HK-2 (cell line): ENCODE measurements at regions not wholly inside any gene's neighbourhood (a gene's known extent, or its start where the extent isn't known, plus 50 kb on each side); places are given as distances from the start of the nearest gene placed in this dataset.
"Not testable (repeated sequence)": the region's sequence is repeated elsewhere in the genome, so short reads cannot be mapped to it uniquely, and the experiment has no call there.

ENCODE experiments used
- DNase-seq: peaks from one replicate; pipeline ENCODE4 v3.0.0-alpha.2; 2018; ENCODE audit not compliant: unreplicated experiment

DNA sequence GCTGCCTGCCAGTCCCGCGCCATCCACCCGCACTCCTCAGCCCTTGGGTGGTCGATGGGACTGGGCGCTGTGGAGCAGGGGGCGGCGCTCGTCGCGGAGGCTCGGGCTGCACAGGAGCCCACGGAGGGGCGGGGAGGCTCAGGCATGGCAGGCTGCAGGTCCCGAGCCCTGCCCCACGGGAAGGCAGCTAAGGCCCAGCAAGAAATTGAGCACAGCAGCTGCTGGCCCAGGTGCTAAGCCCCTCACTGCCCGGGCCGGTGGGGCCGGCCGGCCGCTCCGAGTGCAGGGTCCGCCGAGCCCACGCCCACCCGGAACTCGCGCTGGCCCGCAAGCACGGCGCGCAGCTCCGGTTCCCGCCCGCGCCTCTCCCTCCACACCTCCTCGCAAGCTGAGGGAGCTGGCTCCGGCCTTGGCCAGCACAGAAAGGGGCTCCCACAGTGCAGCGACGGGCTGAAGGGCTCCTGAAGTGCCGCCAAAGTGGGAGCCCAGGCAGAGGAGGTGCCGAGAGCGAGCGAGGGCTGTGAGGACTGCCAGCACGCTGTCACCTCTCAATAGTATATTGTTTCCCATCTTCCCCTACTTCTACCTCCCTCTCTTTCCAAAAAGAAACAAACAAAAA lies 219.6 kb downstream of the BAMBI start:
- DNase-seq: not testable (repeated sequence)

GRCh38 chr10:28897617-28898464 lies 220.5 kb downstream of the BAMBI start:
- DNase-seq: no peak

DNA sequence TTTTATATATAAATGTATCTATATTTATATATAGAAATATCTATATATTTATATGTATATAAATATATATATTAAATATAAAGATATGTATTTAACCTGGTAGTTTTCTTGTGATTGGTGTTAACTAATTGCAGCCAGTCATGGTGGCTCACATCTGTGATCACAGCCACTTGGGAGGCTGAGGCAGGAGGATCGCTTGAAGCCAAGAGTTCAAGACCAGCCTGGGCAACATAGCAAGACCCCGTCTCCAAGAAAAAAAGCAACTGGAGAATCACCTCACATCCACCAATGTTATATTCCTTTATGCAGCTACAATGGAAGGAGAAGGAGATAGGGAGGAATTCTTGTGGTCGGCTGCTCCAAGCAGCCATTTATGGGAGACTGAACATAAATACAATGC lies 224.9 kb downstream of the BAMBI start:
- no peak for DNase-seq

GRCh38 chr10:28903063-28903462 lies 225.7 kb downstream of the BAMBI start:
- DNase-seq: no peak

GRCh38 chr10:28903736-28904135 lies 226.4 kb downstream of the BAMBI start:
- DNase-seq: no peak

DNA sequence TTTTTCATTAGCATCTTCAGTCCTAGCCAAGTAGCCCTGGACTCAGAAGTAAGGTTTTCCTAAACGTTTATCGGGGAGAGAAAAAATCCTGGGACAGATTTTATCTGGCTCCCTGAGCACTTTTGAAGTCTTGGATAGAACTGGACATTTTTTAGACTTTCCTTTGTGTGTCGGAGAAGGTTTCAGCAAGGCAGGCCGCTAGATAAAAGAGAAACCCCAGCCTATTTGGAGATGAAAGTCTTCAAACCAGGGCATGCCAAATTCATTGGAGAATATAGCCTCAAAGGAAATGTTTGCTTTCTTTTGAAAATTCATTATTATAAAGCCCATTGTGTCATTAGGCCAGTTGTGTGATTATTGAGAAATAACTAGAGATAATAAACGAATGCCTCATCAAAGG lies 228.1 kb downstream of the BAMBI start:
- no peak for DNase-seq

DNA sequence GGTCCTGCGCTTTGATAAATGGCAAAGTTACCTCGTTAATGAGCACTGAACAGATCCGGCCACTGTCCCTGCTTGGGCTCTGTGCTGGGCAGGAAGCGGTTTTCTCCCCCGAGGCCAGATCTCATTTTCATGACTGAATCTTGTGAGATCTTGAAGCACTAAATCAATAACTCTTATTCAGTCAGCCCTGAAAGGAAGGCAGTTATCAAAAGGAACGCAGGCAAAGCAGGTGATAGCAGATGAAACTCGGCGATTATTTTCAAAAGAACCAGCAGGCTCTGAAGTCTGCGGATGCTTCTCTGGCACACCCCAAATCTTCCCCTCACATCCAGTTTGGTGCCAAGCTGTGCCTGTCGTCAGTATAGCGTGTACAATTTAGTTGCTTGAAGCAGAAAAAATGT lies 228.7 kb downstream of the BAMBI start:
- no peak for DNase-seq

GRCh38 chr10:28906415-28906814 lies 229.1 kb downstream of the BAMBI start:
- no peak for DNase-seq

DNA sequence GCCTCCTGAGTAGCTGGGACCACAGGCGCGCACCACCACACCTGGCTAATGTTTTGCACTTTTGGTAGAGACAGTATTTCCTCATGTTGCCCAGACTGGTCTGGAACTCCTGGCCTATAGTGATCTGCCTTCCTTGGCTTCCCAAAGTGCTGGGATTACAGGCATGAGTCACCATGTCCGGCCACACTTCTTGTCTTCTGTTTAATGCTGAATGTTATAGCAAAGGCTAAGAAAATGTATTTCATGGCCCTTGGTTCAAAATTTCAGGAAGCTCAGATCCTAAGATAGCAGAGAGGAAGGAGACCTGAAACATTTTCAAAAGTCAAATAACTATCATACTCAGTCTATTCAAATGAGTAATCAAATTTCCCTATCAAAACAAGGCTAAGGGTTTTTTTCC lies 229.6 kb downstream of the BAMBI start:
- no peak for DNase-seq

- no peak for DNase-seq
Observed at GRCh38 chr10:28909875-28910274, 232.6 kb downstream of the BAMBI start.

- DNase-seq: no peak
Observed at GRCh38 chr10:28910956-28911355, 233.6 kb downstream of the BAMBI start.

DNA sequence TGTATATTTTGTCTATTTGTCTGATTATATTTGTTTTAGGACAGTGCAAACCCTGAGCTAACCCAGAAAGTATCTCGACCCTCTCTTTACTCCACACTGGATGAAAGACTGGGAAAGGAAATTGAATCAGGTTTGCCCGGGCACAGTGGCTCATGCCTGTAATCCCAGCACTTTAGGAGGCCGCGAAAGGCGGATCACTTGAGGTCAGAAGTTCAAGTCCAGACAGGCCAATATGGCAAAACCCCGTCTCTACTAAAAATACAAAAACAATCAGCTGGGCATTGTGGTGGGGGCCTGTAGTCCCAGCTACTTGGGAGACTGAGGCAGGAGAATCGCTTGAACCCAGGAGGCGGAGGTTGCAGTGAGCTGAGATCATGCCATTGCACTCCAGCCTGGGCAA lies 234.2 kb downstream of the BAMBI start:
- not testable (repeated sequence) for DNase-seq

DNA sequence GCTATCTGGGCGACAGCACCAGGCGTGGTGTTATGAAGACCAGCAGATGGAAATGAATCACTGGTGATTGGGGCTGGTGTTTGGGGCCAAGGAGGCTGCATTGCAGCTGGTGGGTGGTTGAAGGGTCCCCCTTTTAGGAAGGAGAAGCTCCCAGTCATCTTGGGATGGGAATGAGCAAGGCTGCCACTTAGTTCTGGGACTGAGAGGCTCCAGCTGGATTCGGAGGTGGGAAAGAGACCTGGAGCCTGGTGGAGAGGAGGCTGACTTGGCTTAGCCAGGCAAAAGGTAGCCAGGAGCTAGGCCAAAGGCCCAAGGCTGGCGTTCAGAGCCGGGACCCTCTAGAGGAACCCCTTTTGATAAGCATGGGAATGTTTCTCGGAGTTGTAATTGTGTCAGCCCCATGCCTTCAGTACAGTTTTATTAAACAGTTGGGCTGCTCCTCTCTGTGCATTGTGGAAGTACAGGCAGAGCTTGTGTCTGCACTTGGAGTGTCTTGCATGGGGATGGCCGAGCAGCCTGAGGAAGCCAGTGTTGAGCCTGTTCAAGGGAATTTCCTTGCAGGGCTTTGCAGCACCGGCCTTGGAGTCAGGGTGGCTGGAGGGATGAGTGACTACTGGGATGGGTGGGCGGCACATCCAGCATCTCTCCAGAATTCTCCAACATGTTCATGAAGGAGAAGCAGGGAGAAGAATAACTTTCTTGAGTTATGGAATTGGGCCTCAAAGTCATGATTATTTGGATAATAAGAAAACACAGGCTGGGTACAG lies 234.9 kb downstream of the BAMBI start:
- DNase-seq: no peak

DNA sequence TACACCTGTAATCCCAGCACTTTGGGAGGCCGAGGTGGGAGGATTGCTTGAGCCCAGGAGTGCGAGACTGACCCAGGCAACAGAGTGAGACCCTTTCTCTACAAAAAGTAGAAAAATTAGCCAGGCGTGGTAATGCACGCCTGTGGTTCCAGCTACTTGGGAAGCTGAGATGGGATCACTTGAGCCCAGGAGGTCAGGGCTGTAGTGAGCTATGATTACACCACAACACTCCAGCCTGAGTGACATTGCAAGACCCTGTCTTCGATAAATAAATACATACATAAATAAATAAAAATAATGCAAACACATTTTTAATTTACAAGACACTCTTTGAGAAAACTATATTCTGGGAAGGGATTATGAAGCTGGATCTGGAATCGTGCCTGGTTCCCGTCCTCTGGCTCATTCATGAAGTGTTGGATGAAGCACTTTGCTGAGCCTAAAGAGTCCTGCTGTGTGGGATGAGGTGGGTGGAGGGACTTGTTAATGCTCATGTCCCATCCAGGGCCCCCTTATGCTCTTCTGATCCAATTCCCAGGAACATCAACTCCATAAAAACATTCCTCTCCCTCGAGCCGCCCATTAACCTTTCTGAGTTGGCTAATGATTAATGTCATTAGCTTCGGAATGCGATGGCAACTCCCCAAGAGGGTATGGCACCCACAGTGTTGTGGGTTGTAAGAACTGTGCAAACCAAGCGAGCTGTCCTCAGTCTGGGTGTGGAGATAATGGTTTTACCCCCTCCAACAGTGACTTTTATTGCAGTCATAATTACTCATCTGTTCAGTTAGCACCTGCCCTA lies 236.3 kb downstream of the BAMBI start:
- DNase-seq: peak; percentile 36

- no peak for DNase-seq
Observed at GRCh38 chr10:28914701-28915100, 237.4 kb downstream of the BAMBI start.

- no peak for DNase-seq
Observed at GRCh38 chr10:28915989-28916588, 238.8 kb downstream of the BAMBI start.

DNA sequence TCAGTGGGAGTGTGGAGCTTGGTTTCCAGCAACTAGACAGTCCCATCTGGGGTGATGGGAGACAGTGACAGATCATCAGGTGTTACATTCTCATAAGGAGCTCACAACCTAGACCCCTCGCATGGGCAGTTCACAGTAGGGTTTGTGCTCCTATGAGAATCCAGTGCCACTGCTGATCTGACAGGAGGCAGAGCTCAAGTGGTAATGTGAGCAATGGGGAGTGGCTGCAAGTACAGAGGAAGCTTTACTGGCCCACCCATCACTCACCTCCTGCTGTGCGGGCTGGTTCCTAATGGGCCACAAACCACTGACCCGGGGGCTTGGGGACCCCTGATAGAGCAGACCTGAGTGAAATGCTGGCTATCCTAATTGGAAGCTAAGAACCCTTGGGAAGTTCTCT lies 242.8 kb downstream of the BAMBI start:
- no peak for DNase-seq

DNA sequence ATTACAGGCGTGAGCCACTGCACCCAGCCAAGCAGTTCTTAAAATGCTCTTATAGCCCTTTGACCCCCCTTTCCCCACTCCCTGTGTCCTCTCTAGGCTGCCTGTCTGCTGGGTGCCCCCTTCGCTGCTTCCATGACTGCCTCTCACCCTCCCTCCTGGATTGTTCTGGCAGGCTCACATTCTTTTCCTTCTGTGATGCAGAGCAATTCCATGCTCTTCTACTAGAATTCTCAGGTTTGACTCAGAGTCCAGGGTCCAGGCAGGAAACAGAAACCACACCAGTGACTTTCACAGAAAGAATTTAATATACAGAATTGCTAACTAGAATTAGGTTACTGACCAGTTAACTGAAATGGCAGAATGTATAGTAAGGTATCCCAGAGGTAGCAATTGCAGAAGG lies 244.8 kb downstream of the BAMBI start:
- DNase-seq: peak; percentile 14

DNA sequence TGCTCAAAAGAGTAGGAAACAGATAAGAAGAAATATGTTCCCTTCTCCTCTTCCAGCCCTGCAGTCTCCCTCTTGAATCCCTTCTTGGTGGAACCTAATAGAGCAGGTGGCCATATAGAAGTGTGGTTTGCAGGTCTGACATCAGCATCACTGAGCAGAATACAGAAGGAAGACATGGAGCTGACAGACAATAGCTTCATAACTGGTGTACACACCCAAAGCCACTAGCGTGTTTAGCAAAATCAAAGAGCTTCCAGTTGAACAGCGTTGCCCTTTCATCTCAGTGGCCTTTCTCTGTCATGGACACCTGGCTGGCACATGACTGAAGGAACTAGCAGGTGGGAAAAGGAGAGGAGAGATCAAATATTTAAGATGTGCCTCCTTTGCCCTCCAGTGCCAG lies 245.5 kb downstream of the BAMBI start:
- DNase-seq: no peak

- DNase-seq: no peak
Observed at GRCh38 chr10:28924717-28925116, 247.4 kb downstream of the BAMBI start.

- no peak for DNase-seq
Observed at GRCh38 chr10:28925121-28925663, 247.9 kb downstream of the BAMBI start.
